ENCODE measurements at regions not wholly inside any gene's neighbourhood (a gene's known extent, or its start where the extent isn't known, plus 50 kb on each side); places are given as distances from the start of the nearest gene placed in this dataset.

DNA sequence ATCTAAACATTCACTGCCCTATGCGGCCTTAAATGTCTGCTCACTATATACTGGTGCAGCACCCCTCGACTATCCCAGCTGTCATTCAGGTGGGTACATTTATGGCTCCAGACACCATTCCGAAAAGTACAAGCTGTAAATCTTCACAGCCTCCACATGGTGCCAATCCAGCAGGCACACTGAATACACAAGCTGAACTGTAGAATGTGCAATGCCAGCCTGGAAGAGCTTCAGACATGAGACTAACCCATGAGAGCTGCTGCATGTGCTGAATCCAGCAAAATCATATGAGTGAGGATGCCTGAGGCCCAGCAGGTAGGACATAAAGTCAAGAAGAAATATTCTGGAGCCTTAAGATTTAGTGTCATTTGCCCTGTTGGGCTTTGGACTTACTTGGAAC lies 483.8 kb upstream of the GRIA1 start:
- Histone ChIP-seq H3K4me3 (no peak overlapping the region), H3K4me1 (replicated peaks) (no peaks in the 10 kb centered on the region), H3K36me3 (no peaks in the 10 kb centered on the region), H3K27me3 (replicated peaks; ENCODE audit: insufficient read depth) (no peaks in the 10 kb centered on the region), H3K9me3 (no peaks in the 10 kb centered on the region), H3K27ac (no peak overlapping the region)
- TF ChIP-seq, protein P1, sequence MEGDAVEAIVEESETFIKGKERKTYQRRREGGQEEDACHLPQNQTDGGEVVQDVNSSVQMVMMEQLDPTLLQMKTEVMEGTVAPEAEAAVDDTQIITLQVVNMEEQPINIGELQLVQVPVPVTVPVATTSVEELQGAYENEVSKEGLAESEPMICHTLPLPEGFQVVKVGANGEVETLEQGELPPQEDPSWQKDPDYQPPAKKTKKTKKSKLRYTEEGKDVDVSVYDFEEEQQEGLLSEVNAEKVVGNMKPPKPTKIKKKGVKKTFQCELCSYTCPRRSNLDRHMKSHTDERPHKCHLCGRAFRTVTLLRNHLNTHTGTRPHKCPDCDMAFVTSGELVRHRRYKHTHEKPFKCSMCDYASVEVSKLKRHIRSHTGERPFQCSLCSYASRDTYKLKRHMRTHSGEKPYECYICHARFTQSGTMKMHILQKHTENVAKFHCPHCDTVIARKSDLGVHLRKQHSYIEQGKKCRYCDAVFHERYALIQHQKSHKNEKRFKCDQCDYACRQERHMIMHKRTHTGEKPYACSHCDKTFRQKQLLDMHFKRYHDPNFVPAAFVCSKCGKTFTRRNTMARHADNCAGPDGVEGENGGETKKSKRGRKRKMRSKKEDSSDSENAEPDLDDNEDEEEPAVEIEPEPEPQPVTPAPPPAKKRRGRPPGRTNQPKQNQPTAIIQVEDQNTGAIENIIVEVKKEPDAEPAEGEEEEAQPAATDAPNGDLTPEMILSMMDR (IDR thresholded peaks at IDR 0.05) = no peak
- TF ChIP-seq POLR2AphosphoS5 (IDR thresholded peaks at IDR 0.05) = no peak
- no peak for TF ChIP-seq POLR2A (IDR thresholded peaks at IDR 0.05)
- WGBS = 89% methylated on average over 3 of the region's 3 CpGs
- no peak for DNase-seq (ENCODE audit: low spot score)
- intact Hi-C loops (cut with DNase I) = no loop called here

- intact Hi-C loops (cut with DNase I) = no loop called here
- H3K4me1 ChIP-seq (replicated peaks) = no peaks in the 10 kb centered on the region
Observed at GRCh38 chr5:153014194-153014593, 476.3 kb upstream of the GRIA1 start.

GRCh38 chr5:153018121-153018520 lies 472.3 kb upstream of the GRIA1 start:
- Histone ChIP-seq H3K27ac (no peak overlapping the region), H3K4me1 (replicated peaks) (no peaks in the 10 kb centered on the region), H3K4me3 (no peak overlapping the region), H3K36me3 (no peaks in the 10 kb centered on the region), H3K9me3 (no peaks in the 10 kb centered on the region), H3K27me3 (replicated peaks; ENCODE audit: insufficient read depth) (no peaks in the 10 kb centered on the region)
- intact Hi-C loops (cut with DNase I) = no loop called here
- 90% methylated on average over 4 of the region's 4 CpGs for WGBS
- TF ChIP-seq POLR2AphosphoS5 (IDR thresholded peaks at IDR 0.05) (no peak), POLR2A (IDR thresholded peaks at IDR 0.05) (no peak)
- TF ChIP-seq, protein P1 (IDR thresholded peaks at IDR 0.05) = no peak
- DNase-seq (ENCODE audit: low spot score) = no peak

More at GRCh38 chr5:153014194-153014593, 476.3 kb upstream of the GRIA1 start:
- Histone ChIP-seq H3K27ac (no peak overlapping the region), H3K9me3 (no peaks in the 10 kb centered on the region), H3K4me3 (no peak overlapping the region), H3K27me3 (replicated peaks; ENCODE audit: insufficient read depth) (no peaks in the 10 kb centered on the region), H3K36me3 (no peaks in the 10 kb centered on the region)
- TF ChIP-seq, protein P1 (IDR thresholded peaks at IDR 0.05) = no peak
- TF ChIP-seq POLR2A (IDR thresholded peaks at IDR 0.05) (no peak), POLR2AphosphoS5 (IDR thresholded peaks at IDR 0.05) (no peak)
- no peak for DNase-seq (ENCODE audit: low spot score)
- 84% methylated on average over 4 of the region's 4 CpGs for WGBS

DNA sequence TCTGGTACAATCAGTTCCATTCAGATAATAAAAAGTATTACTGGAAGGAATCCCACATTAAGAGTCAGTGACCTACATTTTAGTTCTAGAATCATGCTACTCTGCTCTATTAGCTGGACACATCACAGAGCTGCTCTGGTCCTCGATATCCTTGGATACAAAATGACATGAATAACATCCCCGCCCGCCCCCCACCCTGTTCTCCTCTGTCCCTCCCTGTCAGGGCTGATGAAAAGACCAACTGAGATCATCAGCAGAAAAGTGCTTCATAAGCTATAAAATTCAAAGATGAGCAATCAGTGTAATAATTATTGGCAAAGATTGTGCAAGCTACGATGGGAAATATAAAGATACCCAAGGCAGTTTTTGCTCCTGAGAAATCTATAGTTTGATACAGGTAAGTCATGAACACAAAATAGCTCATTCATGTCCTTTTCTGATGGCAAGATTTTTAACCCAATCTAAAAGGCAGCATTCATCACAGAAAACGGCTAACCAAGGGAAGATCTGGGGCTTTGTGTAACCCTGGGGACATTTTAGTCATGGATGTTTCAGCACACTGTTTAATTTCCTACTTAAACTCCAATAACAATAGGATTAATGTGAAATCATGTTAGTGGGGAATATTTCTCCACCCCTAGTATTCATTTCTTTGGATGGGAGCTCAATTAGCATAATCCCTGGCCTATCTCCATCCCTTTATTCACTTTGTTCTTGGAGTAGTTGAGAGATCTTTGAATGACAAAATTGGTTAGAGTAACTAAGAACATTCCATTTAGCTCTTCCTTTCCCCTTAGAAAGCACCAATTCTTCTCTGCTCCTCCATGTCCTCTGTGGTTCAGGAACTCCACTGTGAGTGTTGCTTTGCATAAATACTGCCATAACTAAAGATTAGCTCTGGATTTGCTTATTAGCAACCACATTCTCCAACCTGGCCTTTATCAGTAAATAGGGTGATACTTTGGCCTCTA lies 459.4 kb upstream of the GRIA1 start:
- Histone ChIP-seq H3K36me3 (no peaks in the 10 kb centered on the region), H3K27ac (no peak overlapping the region), H3K4me1 (replicated peaks) (no peaks in the 10 kb centered on the region), H3K9me3 (no peaks in the 10 kb centered on the region), H3K4me3 (no peak overlapping the region), H3K27me3 (replicated peaks; ENCODE audit: insufficient read depth) (no peaks in the 10 kb centered on the region)
- no peak for TF ChIP-seq POLR2A (IDR thresholded peaks at IDR 0.05)
- TF ChIP-seq, protein P1 (IDR thresholded peaks at IDR 0.05) = no peak
- no peak for TF ChIP-seq POLR2AphosphoS5 (IDR thresholded peaks at IDR 0.05)
- intact Hi-C loops (cut with DNase I) = no loop called here
- DNase-seq (ENCODE audit: low spot score) = no peak
- WGBS = 83% methylated on average over 5 of the region's 5 CpGs

GRCh38 chr5:153039501-153039900 lies 451.0 kb upstream of the GRIA1 start:
- intact Hi-C loops (cut with DNase I) = no loop called here
- Histone ChIP-seq H3K4me3 (no peak overlapping the region), H3K27me3 (replicated peaks; ENCODE audit: insufficient read depth) (no peaks in the 10 kb centered on the region), H3K4me1 (replicated peaks) (no peaks in the 10 kb centered on the region), H3K9me3 (no peaks in the 10 kb centered on the region), H3K36me3 (no peaks in the 10 kb centered on the region), H3K27ac (no peak overlapping the region)
- no peak for DNase-seq (ENCODE audit: low spot score)
- WGBS = 92% methylated on average over 3 of the region's 3 CpGs
- TF ChIP-seq POLR2A (IDR thresholded peaks at IDR 0.05) (no peak), POLR2AphosphoS5 (IDR thresholded peaks at IDR 0.05) (no peak)
- TF ChIP-seq, protein P1 (IDR thresholded peaks at IDR 0.05) = no peak
